Calu3 (cell line): ENCODE measurements at regions not wholly inside any gene's neighbourhood (a gene's known extent, or its start where the extent isn't known, plus 50 kb on each side); places are given as distances from the start of the nearest gene placed in this dataset.

Experiments
- BruUV-seq: library from RNA; stranded (reverse); fragments of 400-500 nt; replicated peaks from 2 replicates; lab custom pipeline; 2021; lab: Mats Ljungman, UMichigan
- CTCF ChIA-PET: fragments of 300-600 bp; sonication (Branson Sonifier 250); formaldehyde crosslinking; loops from one replicate; lab custom pipeline; 2022; ENCODE audit warnings: antibody characterized with exemption; lab: Charles Lee
- DNase-seq: peaks from one replicate; pipeline ENCODE4 v3.0.0; 2022
- H3K27ac Mint-ChIP-seq: one replicate; pipeline ENCODE4 v1.8.0; 2022; ENCODE audit warnings: mixed read lengths; ENCODE audit not compliant: unreplicated experiment
- H3K27me3 Mint-ChIP-seq: one replicate; pipeline ENCODE4 v1.8.0; 2022; ENCODE audit warnings: mixed read lengths; ENCODE audit not compliant: unreplicated experiment
- H3K36me3 Mint-ChIP-seq: one replicate; pipeline ENCODE4 v1.8.0; 2022; ENCODE audit warnings: mild to moderate bottlenecking, moderate library complexity, mixed read lengths; ENCODE audit not compliant: insufficient read depth, unreplicated experiment
- H3K4me1 Mint-ChIP-seq: one replicate; pipeline ENCODE4 v1.8.0; 2022; ENCODE audit warnings: mild to moderate bottlenecking, low read depth, mixed read lengths; ENCODE audit not compliant: unreplicated experiment
- H3K4me3 Mint-ChIP-seq: one replicate; pipeline ENCODE4 v1.8.0; 2022; ENCODE audit warnings: mild to moderate bottlenecking, low read depth, moderate library complexity, mixed read lengths; ENCODE audit not compliant: unreplicated experiment
- H3K9me3 Mint-ChIP-seq: one replicate; pipeline ENCODE4 v1.8.0; 2022; ENCODE audit warnings: low read depth, mixed read lengths; ENCODE audit not compliant: unreplicated experiment
- intact Hi-C: fragments of 100-400 bp; cut with micrococcal nuclease; formaldehyde crosslinking; loops from one replicate; pipeline ENCODE4 v1.10.0; 2022; ENCODE audit not compliant: unreplicated experiment
- TF ChIP-seq, protein P1 (sequence below): fragments of 200-600 bp; IDR thresholded peaks from one replicate; pipeline ENCODE4 v1.8.0; 2022; ENCODE audit warnings: antibody characterized with exemption; ENCODE audit not compliant: unreplicated experiment

DNA sequence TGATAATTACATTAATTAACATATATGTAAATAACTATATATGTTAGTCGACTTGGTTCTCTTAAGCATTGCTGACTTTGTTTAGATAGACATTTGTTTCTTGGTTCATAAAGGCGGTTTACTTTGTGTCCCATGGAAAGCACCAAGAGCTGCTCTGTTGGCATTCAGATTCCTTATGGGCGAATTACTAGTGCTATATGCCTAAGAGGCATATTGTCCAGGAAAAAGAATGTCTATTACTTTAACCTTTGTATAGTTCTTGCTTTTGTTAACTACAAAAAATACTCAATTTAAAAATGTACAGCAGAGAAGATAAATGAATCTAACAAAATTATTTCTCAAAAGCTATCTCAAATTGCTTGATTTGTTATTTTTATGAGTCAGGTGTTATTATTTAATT lies 532.8 kb downstream of the FAT4 start:
- H3K9me3 Mint-ChIP-seq: no peaks in the 10 kb centered on the region
- CTCF ChIA-PET: no interaction called here
- no peak for DNase-seq
- H3K36me3 Mint-ChIP-seq: no peaks in the 10 kb centered on the region
- H3K4me3 Mint-ChIP-seq: no peak overlapping the region
- H3K4me1 Mint-ChIP-seq: no peaks in the 10 kb centered on the region
- intact Hi-C loops: no loop called here
- no peak overlapping the region for H3K27ac Mint-ChIP-seq
- no peaks in the 10 kb centered on the region for H3K27me3 Mint-ChIP-seq
- TF ChIP-seq, protein P1, sequence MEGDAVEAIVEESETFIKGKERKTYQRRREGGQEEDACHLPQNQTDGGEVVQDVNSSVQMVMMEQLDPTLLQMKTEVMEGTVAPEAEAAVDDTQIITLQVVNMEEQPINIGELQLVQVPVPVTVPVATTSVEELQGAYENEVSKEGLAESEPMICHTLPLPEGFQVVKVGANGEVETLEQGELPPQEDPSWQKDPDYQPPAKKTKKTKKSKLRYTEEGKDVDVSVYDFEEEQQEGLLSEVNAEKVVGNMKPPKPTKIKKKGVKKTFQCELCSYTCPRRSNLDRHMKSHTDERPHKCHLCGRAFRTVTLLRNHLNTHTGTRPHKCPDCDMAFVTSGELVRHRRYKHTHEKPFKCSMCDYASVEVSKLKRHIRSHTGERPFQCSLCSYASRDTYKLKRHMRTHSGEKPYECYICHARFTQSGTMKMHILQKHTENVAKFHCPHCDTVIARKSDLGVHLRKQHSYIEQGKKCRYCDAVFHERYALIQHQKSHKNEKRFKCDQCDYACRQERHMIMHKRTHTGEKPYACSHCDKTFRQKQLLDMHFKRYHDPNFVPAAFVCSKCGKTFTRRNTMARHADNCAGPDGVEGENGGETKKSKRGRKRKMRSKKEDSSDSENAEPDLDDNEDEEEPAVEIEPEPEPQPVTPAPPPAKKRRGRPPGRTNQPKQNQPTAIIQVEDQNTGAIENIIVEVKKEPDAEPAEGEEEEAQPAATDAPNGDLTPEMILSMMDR: no peak
- no TSS peak for BruUV-seq

DNA sequence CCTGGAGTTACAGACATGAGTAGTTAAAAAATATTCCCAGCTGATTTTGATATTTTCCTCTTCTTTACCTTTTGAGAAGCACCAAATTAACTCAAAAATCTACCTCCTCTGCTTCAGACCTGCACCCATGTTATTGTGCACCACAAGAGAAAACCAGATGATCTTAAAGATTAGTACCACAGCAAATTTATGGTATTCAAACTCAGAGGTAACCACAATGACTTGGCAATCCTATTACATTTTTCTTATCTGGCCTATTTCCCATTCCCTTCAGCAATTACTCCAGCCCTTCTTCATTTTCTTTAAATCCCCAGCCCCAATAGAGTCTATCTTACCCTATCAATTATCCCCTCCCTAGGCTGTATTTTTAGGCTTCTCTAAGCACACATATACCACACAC lies 535.1 kb downstream of the FAT4 start:
- DNase-seq: no peak
- intact Hi-C loops: no loop called here

DNA sequence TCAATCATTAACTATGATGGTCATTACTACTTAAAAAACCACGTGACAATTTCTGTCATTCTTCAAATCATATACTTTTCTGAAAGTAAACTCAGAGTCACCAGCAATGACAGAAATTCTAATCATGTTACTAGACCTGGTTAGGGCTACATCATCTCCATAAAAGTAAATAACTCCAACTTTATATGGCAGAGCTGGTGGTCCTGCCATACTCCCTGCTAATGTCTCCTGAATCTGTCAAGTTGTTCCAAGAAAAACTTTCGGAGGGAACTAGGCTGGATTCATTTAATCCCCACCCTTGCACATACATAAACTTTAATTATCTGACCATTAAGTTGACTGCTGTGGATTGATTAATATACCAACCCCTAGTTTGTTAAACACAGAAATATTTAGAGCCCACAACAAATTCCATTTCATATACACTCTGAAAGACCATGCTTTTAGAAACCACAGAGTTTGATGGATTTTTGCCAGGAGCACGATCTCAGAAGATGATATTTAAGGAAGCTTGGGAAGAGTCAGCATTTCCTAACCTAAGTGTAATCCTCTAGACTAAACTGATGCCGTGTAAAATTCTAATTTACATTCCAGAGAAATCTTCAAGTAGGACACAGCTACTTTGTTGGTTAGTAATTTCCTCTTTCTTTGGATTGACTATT lies 577.0 kb downstream of the FAT4 start:
- no peak for DNase-seq
- Mint-ChIP-seq H3K27me3 (no peaks in the 10 kb centered on the region), H3K36me3 (no peaks in the 10 kb centered on the region), H3K27ac (no peak overlapping the region), H3K9me3 (peaks cover 4% of the 10 kb centered on the region), H3K4me1 (no peaks in the 10 kb centered on the region), H3K4me3 (no peak overlapping the region)
- intact Hi-C loops: no loop called here
- CTCF ChIA-PET: no interaction called here
- BruUV-seq: no TSS peak
- TF ChIP-seq, protein P1: no peak

More for the DNA sequence above, 535.1 kb downstream of the FAT4 start:
- no peak overlapping the region for H3K27ac Mint-ChIP-seq
- H3K27me3 Mint-ChIP-seq: no peaks in the 10 kb centered on the region
- TF ChIP-seq, protein P1: no peak
- CTCF ChIA-PET: no interaction called here
- BruUV-seq: no TSS peak
- no peaks in the 10 kb centered on the region for H3K36me3 Mint-ChIP-seq
- H3K4me3 Mint-ChIP-seq: no peak overlapping the region
- no peaks in the 10 kb centered on the region for H3K9me3 Mint-ChIP-seq
- no peaks in the 10 kb centered on the region for H3K4me1 Mint-ChIP-seq

DNA sequence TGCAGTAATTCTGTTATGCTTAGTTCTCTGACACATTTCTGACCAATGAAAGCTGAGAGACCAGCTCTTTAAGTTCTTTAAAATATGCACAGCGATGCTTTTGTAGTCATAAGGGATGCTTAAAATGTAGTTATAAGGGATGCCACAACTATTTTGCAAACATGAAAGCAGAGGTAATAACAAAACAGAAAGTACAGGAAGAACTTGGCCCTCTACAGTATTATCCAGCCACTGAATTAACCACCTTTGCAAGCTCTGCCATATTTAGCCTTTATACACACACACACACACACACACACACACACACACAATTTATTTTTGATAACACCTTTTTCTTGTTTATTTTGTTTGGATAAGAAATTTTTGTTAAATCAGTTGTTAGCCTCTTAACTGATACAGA lies 590.0 kb downstream of the FAT4 start:
- Mint-ChIP-seq H3K4me3 (no peak overlapping the region), H3K9me3 (no peaks in the 10 kb centered on the region), H3K36me3 (no peaks in the 10 kb centered on the region), H3K27ac (no peak overlapping the region), H3K4me1 (peaks cover 8% of the 10 kb centered on the region), H3K27me3 (no peaks in the 10 kb centered on the region)
- DNase-seq: no peak
- TF ChIP-seq, protein P1: no peak
- CTCF ChIA-PET: interaction anchor here (0.6 kb wide), 1 partner anchor 49 kb away, joined by 4 read pairs; no protein-coding TSS in a partner anchor
- intact Hi-C loops: no loop called here
- no TSS peak for BruUV-seq
